GDM1 (cell line): ENCODE measurements at regions not wholly inside any gene's neighbourhood (a gene's known extent, or its start where the extent isn't known, plus 50 kb on each side); places are given as distances from the start of the nearest gene placed in this dataset.

Experiments
- DNase-seq: peaks from one replicate; lab custom pipeline; 2025; lab: John Stamatoyannopoulos, UW

- no peak for DNase-seq
These were observed 67.3 kb upstream of the KLF12 start for GRCh38 chr13:74201530-74201929.

GRCh38 chr13:74200081-74200480 lies 65.9 kb upstream of the KLF12 start:
- DNase-seq, result no peak

DNA sequence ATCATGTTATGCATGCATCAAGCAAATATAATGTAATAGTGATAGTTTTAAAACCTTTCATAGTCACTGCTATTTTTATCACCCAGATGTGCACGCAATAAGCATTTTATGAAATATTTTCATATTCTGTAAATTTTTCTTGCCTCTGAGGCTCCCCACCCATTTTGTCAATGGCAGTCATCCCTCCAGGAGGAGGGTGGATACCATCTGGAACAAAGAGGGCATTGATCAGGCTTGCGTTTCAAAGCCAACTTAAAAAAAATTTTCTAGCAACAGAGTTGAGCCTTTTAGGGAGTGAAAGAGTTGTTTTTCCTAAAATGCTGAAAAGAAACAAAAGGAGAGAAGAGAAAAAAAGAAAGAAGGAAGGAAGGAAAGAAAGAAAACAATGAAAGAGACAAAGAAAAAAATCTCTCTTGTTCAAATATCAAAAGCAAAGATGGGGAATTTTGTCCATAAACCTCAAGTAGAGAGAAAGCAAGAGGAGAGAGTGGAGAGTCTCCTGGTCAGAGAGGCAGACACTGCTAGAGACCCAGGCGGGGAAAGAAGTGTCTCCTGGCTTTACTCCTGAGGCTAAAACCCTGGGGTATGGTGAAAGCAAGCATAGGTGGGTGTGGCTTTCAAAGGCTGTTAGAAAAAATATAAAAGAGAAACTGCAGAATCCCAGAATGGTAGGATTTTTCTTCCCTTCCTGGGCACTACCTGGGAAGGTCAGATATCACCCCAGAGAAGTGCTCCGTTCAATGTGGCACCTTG lies 63.6 kb upstream of the KLF12 start:
- DNase-seq, result no peak

- no peak for DNase-seq
These were observed 60.6 kb upstream of the KLF12 start for GRCh38 chr13:74194846-74195245.

GRCh38 chr13:74193391-74193790 lies 59.2 kb upstream of the KLF12 start:
- DNase-seq, result no peak

GRCh38 chr13:74191410-74191809 lies 57.2 kb upstream of the KLF12 start:
- no peak for DNase-seq

DNA sequence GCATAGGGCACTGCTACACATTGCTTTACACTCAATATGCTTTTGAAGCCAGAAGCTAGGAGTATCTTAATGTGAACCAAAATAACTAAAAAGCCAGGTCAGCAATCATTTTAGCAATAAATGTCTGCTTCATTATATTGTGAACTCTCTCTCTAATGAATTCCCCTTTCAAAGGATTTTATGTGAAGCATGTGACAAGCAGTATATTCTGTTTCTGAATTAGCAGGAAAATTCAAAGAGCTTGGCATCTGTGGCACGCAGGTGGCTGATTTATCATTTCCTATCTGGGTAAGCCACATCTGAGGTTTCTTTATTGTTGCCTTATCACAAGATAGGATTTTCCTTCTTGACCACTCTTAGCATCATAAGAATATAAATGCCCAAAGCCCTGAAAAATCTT lies 56.8 kb upstream of the KLF12 start:
- DNase-seq, result no peak

GRCh38 chr13:74187564-74187963 lies 53.4 kb upstream of the KLF12 start:
- no peak for DNase-seq

DNA sequence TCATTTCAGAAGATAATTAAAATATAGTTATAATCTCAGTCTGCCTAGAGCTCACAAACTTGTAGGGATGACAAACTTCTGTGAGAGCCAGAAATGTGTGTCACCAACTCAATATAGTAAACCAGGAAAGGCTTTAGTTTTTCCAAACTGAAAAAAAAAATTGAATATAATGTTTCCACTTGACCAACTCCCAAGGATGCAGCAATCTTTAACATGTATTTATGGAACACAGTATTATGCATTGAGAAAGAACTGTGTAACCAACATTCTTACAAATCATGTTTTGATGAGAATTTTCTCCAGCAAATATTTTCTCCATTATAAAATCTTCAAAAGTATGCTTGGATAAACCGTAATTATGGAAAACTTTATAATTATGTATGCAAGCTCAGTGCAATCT lies 50.1 kb upstream of the KLF12 start:
- DNase-seq, result no peak
